NCI-H526 treated with DMSO at 0.1 percent for 48 hours (cell line): ENCODE measurements at regions not wholly inside any gene's neighbourhood (a gene's known extent, or its start where the extent isn't known, plus 50 kb on each side); places are given as distances from the start of the nearest gene placed in this dataset.

Experiments
- DNase-seq: peaks from one replicate; lab custom pipeline; 2025; lab: John Stamatoyannopoulos, UW

DNA sequence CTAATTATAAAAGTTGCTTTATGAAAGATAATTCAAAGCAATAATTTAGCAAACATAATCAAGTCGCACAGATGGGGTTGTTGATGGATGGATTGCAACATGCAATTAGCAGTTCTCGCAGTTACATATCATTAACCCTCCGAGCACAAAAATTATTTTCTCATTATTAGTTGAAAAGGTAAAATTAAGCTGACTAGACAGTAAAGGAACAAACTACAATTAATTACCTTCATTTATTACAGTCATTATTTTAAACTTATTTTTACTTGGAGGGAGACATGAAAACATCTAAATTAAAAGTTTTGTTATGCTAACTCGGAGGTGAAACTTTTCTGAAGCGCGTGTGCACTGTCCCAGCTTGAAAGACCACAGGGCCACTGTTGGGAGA, 146.9 kb downstream of the PHETA1 start:
- no peak for DNase-seq

DNA sequence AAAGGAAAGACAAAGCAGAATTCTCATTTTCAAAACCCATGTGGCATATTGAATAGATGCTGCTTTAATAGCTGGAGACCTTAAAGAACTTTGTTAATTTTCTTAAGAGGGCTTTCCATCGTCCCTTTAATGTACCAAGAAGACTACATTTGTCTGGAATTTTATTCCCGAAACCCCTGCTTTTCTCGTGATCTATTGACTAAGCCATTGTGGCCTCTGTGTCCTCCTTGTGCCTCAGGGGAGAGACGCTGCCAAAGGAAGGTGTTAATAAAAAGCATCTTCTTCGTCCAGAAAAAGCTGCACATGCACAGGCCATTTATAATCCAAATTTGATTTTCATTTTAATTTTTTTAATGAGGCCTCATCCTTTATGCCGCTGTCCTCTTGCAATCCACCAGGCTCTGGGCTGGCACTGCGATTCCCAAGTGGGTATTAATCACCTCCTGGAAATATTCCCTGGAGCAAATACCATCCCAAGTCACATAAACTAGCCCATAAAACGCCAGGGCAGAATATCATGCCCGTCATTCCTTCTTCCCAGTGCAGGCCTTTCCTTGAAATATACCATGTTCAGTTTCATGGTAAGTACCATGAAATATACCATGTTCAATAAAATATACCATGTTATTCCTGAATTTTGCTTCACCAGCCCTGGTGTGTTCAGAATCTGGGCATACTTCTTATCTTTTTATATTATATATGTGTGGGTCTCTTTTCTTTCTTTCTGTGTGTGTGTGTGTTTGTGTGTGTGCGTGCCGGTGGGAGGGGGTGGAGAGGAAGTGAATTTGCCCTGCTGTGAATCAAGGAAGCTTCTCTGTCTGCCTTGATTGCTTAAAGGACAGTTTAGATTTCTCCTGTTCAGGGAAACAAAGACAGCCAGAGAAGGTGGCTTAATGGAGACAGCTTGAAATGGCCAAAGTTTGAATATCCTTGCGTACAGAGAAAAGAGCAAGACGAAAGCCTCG, 147.6 kb downstream of the PHETA1 start:
- DNase-seq, result no peak

DNA sequence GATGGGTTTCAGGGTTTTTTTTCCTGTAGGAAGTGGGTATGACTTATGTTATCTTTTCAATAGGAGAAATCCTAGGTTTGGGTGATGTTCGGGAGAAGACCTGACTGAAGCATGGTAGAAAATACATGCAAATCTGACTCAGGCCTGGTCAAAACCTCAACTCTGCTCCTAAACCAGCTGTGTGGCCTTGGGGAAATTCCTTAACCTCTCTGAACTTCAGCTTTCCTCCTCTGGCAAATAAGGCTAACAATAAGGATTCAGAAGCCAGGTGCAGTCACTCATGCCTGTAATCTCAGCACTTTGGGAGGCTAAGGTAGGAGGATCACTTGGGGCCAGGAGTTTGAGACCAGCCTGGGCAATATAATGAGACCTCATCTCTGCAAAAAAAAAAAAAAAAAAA, 148.5 kb downstream of the PHETA1 start:
- no peak for DNase-seq

DNA sequence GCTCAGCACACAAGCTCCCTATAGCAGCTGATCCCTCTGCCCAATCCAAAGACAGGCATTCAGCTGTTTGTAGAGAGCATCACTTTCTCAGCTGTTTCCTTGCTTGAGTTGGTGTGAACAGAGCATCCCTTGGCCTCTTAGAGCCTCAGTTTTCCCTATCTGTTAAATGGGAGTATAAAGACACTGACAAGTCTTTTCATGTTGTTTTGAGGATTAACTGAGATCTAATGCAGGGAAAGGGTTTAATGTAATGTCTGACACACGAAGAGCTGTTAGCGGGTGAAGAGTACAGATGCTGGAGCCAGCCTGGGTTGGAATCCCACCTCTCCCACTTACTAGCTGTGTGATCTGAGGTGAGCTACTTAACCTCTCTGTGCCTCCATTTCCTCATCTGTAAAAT, 149.5 kb downstream of the PHETA1 start:
- DNase-seq, result no peak

DNA sequence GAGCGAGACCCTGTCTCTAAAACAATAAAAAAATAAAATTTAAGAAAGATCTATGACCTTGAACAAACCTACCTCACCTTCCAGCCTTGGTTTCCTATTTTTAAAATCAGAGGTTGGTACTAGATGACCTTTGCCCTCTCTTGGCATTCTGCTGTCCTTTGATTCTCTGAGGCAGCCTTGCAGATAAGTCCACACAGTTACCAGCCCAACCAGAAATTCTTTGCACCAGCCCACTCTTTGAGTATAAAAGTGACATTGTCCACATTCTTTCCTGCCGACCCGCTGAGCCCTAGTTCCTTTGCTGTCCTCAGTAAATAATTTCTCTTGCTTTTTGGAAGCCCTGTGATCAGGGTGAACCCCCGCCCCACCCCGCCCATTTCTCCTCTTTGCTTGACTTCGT, 150.4 kb downstream of the PHETA1 start:
- no peak for DNase-seq

DNA sequence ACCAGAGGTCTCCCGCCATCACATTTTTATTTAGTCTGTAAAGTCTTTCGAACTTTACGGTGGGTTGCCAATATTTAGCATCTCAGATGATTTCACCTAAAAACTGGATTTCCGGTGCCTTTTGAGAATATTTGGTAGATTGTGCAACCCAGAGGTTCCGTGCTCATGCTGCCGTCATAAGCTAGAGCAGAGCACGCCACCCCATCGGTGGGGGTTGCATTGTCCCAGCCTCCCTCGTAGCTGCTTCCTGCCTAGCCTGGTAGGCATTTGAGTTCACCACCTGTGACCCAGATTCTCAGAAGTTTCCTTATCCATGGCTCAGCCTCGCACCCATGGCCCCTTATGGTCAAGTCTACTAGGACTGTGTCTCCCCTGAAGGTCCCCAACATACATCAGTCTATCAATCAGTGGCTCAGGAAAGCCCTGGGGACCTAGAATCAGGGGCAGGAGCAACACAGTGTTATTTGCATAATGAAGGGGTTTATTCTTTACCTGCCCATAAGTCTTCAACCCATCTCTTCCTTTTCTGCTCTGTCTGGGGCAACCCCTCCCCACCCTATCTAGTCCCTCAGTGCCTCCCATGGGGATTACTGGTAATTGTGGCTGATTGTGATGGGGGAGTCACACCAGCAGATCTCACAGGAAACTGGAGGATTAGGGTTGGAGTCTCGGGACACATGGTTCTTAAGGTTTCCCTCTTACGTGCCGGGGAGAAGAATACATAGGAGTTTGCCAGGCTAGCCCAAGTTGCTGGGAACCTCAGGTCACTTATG, 152.3 kb downstream of the PHETA1 start:
- DNase-seq, result peak; percentile 18

DNA sequence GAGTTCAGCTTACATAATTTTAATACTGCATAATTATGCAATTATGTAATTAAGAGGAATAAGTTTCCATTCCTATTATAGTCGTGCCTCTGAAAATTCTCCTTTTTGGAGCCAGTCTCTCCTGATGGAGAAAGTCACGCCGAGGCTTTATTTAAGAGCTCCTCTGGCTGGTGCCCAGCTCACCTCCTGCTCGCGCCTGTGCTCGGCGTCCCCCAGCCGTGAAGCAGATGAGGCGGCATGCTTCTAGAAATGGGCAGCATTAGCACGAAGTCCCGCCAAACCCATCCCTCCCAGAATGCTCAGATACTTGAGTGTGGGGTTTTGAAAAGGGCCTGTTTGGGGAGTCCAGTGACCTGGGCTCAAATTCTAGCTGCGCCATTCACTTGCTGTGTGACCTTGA, 153.0 kb downstream of the PHETA1 start:
- DNase-seq, result no peak

DNA sequence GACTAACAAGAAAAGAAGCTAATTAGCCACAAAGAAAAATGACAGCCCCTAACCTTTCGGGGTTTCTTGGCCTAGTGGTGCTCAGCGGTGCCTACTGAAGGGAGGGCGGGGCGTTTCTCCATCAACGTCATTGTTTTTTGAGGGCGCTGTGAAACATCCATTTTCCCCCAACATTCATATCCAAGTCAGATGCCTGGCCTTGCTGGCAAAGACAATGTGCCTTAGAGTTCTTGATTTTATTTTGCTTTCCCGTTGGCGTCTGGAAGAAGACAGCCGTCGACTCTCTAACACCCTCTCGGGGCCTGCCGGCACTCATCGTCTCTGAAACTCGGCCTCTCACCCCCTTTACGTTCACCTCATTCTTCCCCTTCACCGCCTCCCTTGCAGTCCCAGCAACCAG, 154.5 kb downstream of the PHETA1 start:
- no peak for DNase-seq

DNA sequence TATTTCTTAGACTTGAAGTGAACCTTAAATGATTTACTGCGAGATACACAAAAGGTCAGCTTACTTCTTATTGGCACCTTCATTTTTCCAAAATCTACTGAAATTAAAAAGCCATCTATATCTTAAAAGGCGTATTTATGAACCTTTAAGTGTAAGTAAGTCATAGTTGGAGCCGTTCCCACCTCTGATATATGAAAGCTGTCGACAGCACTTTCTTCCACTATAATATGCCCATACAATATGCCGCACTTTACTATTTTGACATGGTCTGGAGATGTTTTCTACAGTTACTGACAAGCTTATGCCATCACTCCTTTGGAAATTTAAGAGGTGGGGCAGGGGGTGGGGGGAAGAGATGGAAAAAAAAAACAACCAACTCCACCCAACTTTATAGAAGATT, 155.3 kb downstream of the PHETA1 start:
- no peak for DNase-seq

DNA sequence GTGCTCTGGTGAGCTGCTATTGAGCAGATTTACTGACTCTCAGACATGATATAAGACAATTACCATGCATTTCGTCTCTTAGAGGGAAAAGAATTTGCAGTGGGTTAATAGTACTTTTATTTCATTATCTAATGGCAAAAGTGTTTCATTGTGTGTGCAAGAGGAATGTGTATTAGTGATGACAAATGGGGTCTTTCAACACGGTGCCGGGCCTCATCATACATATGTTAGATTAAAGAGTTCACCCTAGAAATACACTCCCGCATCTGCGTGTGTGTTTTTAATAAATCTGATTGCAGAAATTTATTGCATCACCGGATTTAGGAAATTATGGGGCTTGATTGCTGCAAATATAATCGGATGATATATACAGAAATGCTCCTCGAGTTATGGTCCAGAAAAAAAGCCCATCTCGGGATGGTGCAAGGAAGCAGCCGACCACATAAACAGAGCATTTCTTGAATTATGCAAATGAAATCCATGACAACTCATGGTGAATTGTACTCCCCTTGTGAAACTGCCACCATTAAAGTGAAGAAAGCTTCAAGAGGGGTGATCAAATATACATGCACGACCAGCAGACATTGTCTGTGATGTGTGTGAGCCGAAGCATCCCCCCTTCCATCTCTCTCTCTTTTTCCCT, 156.0 kb downstream of the PHETA1 start:
- DNase-seq, result no peak

DNA sequence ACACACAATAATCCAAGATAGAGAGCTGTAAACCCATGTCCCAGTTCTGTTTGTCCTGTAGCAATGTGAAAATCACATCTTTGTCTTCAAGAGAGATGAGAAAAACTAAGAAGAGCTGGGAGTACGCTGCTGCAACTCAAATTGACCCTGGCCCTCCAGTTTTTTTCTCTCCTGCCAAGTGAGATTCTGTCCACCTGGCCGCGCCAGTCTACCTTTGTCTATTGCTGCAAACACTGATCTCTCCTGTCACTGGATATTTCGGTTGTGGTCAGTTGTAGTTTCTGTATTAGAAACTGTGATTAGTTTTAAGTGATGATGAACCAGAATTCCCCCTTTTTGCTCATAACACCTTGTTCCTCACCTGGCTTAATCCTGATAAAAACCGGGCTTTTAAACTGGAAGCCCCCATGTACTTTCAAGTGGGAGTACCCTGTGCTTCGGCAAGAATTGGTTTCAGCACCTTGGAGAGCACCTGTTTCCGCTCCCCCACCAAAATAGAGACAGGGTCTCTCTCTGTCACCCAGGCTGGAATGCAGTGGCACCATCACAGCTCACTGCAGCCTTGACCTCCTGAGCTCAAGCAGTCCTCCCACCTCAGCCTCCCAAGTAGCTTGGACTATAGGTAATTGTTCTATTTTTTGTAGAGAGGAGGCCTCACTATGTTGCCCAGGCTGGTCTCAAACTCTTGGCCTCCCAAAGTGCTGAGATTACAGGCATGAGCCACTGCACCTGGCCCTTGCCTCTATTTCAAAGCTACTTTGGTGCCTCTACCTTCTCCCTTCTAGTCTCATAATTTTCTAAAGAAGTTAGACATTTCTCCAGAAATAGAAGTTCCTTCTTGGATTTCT, 156.8 kb downstream of the PHETA1 start:
- DNase-seq, result no peak

DNA sequence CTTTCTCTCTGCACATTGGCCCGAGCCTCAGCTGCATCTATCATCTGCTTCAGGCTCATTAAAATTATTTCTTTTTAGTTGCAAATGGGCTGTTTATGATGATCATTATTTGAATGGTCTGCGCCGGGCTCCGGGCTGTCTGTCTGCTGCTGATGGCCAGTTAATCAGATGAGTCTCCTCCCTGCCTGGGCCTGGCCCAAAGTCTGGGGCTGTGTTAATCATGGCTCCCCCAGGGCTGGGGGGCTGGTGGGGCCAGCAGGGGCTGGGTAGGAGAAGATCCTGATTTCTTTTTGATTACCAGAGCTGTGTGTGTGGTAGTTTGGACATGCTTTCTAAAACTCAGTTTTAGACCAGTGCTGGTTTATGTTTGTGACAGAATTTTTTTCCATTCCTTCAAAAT, 159.1 kb downstream of the PHETA1 start:
- peak; percentile 40 for DNase-seq

DNA sequence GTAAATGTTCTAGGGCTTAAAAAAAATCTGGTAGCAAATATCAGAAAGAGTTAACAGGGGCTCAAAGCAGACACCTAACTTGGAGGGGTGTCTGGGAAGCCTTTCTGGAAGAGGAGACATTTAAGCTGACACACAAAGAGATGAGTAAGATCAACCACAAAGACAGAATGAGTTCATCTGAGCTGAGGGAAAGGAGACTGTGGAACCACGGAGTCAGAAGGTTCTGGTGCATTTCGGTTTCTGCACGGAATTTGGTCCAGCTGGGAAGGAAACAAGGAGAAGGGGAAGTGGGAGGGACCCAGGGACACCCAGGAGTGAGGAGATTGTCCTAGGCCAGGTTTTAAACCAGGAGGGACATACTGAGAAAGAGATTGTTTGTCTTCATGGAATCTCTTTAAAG, 161.1 kb downstream of the PHETA1 start:
- no peak for DNase-seq

DNA sequence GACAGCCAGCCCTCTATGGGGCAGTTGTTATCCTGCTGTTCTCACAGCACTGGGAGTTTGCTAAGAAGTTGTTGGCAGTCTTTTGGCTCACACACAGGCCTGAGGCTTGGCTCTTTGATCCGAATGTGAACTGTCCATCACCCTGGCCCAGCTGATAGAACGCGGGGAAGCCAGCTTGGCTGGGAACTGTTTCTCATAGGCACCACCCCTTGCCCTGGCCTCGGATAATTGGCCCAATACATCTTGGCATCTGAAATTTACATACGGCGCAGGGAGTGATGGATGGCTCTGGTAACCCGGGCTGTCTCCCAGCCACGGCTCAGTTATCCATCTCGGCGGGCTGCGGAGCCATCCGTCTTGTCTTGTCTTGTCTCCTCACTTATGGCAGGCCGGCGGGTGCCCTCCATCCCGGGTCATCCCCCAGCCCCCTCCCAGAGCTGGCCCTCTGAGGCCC, 164.1 kb downstream of the PHETA1 start:
- DNase-seq, result no peak

DNA sequence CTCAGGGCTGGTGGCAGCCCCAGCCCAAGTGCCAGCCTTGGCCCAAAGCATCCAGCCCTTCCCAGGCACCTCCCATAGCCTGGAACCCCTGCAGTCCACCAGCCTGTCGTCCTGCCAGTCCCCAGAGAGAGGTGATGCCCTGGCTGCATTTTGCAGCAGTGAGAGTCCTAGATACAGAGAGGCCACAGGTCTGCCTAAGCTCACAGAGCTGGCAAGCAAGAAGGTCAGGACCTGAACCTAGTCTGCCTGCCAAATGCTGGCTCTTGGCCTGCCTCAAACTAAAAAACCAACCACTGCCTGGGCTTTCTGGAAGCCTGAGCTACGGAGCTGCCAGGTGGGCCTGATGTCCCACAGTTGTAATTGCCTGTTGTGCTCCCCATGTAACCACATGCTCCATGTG, 164.9 kb downstream of the PHETA1 start:
- no peak for DNase-seq

DNA sequence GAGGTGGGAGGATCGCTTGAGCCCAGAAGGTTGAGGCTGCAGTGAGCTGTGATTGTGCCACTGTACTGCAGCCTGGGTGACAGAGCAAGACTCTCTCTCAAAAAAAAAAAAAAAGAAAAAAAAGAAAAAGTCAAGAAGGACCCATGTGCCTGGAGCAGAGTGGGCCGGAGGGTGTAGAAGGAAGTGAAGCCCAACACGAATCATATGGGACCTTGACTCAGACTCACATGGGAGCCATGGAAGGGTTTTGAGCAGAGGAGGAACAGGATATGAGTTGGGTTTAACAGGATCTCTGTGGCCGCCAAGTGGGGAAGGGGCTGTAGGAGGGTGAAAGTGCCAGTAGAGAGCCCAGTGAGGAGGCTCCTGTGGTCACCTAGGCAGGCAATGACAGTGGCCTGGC, 165.4 kb downstream of the PHETA1 start:
- no peak for DNase-seq

DNA sequence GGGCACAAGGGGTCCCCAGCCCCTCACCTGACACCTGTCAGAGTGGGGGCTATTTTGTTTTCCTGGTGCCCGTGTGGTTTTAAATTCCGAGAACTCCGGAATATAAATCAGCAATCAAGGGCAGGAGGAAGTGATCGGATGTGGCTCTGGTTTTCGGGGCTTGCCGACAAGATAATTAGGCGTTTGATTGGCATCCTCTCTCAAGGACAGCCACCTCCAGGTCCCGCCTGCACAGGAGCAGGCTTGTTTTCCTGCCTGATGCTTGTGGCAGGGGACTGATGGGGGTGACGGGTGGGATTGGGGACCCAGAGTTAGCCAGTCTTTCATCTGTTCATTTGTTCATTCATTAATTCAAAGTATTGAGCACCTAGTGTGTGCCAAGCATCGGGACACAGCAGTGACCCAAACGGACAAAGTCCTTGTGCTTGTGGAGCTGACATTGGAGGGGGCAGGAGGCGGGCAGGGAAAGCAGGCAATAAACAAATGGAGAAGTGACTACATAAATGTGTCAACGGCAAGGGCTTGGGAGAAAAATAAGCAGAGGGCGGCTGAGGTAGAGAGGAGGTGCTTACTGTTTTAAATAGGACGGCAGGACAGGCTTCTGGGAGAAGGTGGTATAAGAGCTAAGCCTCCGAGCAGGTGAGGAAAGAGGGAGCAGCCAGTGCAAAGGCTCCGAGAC, 166.5 kb downstream of the PHETA1 start:
- DNase-seq, result no peak

DNA sequence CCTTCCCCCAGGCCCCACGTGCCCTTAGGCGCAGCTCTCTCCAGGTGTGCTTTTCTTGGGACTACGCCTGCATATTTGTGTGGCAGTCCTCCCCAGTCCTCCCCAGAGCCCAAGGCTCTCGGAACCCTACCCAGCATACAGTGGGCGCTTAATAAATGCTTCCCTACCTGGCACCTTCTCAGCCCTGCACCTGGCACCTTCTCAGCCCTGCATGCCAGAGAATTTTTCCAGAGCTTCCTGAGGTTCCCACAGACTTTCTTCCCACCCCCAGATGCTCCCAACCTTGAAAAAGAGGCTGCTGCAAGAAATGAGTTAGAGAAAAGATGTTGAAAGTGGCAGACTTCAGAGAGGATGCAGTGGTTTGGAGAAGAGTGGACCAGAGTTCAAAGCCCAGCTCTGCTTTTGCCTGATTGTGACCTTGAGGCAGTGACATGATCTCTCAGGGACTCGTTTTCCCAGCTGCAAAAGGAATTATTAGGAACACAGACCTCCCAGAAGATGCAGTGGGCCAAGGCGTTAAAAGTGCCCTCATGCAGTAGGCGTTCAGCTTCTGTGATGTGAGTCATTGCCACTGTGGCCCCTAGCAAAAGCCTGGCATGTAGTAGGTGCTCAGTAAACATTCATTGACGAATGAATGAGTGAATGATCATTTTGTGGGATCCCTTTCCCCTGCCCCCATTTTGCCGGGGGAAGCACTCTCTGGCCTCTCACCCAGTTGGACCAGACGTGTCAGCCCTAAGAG, 167.2 kb downstream of the PHETA1 start:
- no peak for DNase-seq

DNA sequence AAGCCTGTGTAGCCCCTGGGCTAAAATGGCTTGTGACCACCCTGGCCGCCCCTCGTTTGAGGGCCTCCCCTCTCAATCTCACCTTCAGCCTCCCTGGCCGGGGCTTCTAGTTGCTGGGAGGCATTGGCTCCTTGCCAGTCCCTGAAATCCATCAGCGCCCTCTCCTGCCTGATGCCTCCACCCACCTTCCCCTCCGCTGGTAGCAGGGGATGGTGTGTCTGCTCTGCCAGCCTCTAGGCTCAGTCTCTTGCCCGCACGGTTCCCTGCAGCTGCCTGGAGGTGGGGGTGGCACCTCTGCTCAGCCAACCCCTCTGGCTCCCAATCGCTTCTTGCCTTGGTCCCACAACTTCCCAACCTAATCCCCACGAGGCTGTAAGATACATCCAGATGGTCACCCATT, 167.9 kb downstream of the PHETA1 start:
- DNase-seq, result peak; percentile 44

DNA sequence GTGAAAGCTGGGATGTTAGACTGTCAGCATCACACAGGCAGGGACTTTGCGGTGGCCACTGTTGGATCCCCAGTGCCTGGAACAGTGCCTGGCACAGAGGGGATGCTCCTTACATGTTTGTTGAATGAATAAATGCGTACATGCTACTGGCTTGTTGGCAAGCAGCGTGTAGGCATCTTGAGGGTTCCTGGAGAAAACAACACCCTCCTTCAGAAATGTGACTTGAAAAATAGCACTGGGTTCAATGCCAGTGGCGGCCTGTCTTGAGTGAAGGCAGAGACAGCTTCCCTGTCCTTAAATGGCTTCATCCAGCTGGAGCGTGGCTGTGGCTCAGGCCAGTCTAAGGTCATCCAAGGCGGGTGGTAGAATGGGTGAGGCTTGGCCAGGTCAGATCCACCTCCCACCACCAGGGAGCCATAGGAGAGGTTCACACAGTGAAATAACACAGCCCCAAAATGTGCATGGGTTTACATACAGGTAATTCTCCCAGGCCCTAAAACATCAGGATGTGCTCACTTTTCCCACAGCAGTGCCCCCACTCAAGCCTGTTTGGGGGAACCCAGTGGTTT, 171.4 kb downstream of the PHETA1 start:
- DNase-seq, result no peak
